ENCODE measurements at regions not wholly inside any gene's neighbourhood (a gene's known extent, or its start where the extent isn't known, plus 50 kb on each side); places are given as distances from the start of the nearest gene placed in this dataset.

- H3K27ac ChIP-seq (ENCODE audit: low read depth in 2 of 2, low read length in 1 of 2), result no peak overlapping the region
- H3K9me2 ChIP-seq, result no peaks in the 10 kb centered on the region
- H3K27me3 ChIP-seq (ENCODE audit: insufficient read depth), result no peaks in the 10 kb centered on the region; the same call in 1 of the 2 replicates
- no peaks in the 10 kb centered on the region for H3K9me3 ChIP-seq
- no peaks in the 10 kb centered on the region for H3K36me3 ChIP-seq (replicated peaks in 1 of 2; ENCODE audit: control insufficient read depth in 1 of 2, insufficient read depth in 2 of 2, low read length in 1 of 2)
- WGBS (ENCODE audit: low lambda C conversion rate), result 51% methylated on average over 7 of the region's 7 CpGs
- peaks cover 4% of the 10 kb centered on the region for H3F3A ChIP-seq (replicated peaks; ENCODE audit: insufficient read depth)
- no peak overlapping the region for H3K4me3 ChIP-seq (ENCODE audit: low read depth in 2 of 2, low read length in 1 of 2)
- DNase-seq, result no peak
- no peak overlapping the region for H3K9ac ChIP-seq
- H2AFZ ChIP-seq (ENCODE audit: low read depth), result no peak overlapping the region
- no peak overlapping the region for H3K4me2 ChIP-seq
- no peaks in the 10 kb centered on the region for H4K20me1 ChIP-seq (ENCODE audit: insufficient read depth)
- CTCF ChIA-PET, result interaction anchor here (1.2 to 1.9 kb wide), 3 partner anchors 11 to 100 kb away, joined by 3 to 7 read pairs (median 4); no protein-coding TSS in a partner anchor
- no peak for TF ChIP-seq RCOR1 (IDR thresholded peaks at IDR 0.05; ENCODE audit: low read length)
- TF ChIP-seq RXRA (IDR thresholded peaks at IDR 0.05; ENCODE audit: borderline replicate concordance, low read depth), result no peak
- no peak for TF ChIP-seq MXI1 (IDR thresholded peaks at IDR 0.05; ENCODE audit: low read depth, low read length)
- TF ChIP-seq IRF3 (IDR thresholded peaks at IDR 0.05; ENCODE audit: low read depth, low read length), result no peak
- TF ChIP-seq USF2 (IDR thresholded peaks at IDR 0.05; ENCODE audit: borderline replicate concordance, low read depth, low read length), result no peak
- no peak for TF ChIP-seq TCF12 (IDR thresholded peaks at IDR 0.05)
- no peak for TF ChIP-seq RAD21 (IDR thresholded peaks at IDR 0.05; ENCODE audit: low read length)
- no peak for TF ChIP-seq JUND (IDR thresholded peaks at IDR 0.05)
- TF ChIP-seq EP300 (IDR thresholded peaks at IDR 0.05; ENCODE audit: borderline replicate concordance in 1 of 2, low read depth in 1 of 2, low read length in 1 of 2), result no peak
- H3K79me2 ChIP-seq (ENCODE audit: insufficient read depth), result no peaks in the 10 kb centered on the region
- no peaks in the 10 kb centered on the region; a peak in 1 of 4 replicates for H3K4me1 ChIP-seq (ENCODE audit: control insufficient read depth in 1 of 2, insufficient read depth in 2 of 2, low read depth in 1 of 2, low read length in 1 of 2)
- POLR2A ChIA-PET, result no interaction called here
Measured at GRCh38 chr12:94775710-94776109, 125.4 kb upstream of the TMCC3 start.

- H3K27ac ChIP-seq (ENCODE audit: low read depth in 2 of 2, low read length in 1 of 2), result no peak overlapping the region
- no peak overlapping the region for H3K4me3 ChIP-seq (ENCODE audit: low read depth in 2 of 2, low read length in 1 of 2)
- no peaks in the 10 kb centered on the region for H3K36me3 ChIP-seq (replicated peaks in 1 of 2; ENCODE audit: control insufficient read depth in 1 of 2, insufficient read depth in 2 of 2, low read length in 1 of 2)
- ChIA-PET CTCF (interaction anchor here (0.6 to 1.0 kb wide), 2 partner anchors 121 to 225 kb away, joined by 3 read pairs; partner anchors contain the start of gene TMCC3), POLR2A (no interaction called here)
- WGBS (ENCODE audit: low lambda C conversion rate), result 65% methylated on average over 5 of the region's 5 CpGs
- H3K27me3 ChIP-seq (ENCODE audit: insufficient read depth), result no peaks in the 10 kb centered on the region; the same call in 1 of the 2 replicates
- no peaks in the 10 kb centered on the region for H3K79me2 ChIP-seq (ENCODE audit: insufficient read depth)
- H3F3A ChIP-seq (replicated peaks; ENCODE audit: insufficient read depth), result no peaks in the 10 kb centered on the region
- no peak overlapping the region for H3K4me2 ChIP-seq
- H3K9me2 ChIP-seq, result no peaks in the 10 kb centered on the region
- peaks cover 0 to 6% of the 10 kb centered on the region in 2 experiments; a peak in 3 of 4 replicates for H3K4me1 ChIP-seq (ENCODE audit: control insufficient read depth in 1 of 2, insufficient read depth in 2 of 2, low read depth in 1 of 2, low read length in 1 of 2)
- H3K9ac ChIP-seq, result no peak overlapping the region
- no peaks in the 10 kb centered on the region for H4K20me1 ChIP-seq (ENCODE audit: insufficient read depth)
- no peak overlapping the region for H2AFZ ChIP-seq (ENCODE audit: low read depth)
- no peak for DNase-seq
- no peaks in the 10 kb centered on the region for H3K9me3 ChIP-seq
- no peak for TF ChIP-seq GATA2 (CRISPR knock-in tag; IDR thresholded peaks at IDR 0.05)
- TF ChIP-seq PBX3 (IDR thresholded peaks at IDR 0.05), result no peak
- no peak for TF ChIP-seq CTCF (IDR thresholded peaks at IDR 0.05)
- TF ChIP-seq FOSL2 (IDR thresholded peaks at IDR 0.05; ENCODE audit: borderline replicate concordance, low read depth), result no peak
- no peak for TF ChIP-seq REST (IDR thresholded peaks at IDR 0.05; ENCODE audit: low read depth, low read length)
- no peak for TF ChIP-seq ELF1 (IDR thresholded peaks at IDR 0.05)
- TF ChIP-seq SIN3A (IDR thresholded peaks at IDR 0.05; ENCODE audit: borderline replicate concordance, low read depth, low read length), result no peak
- TF ChIP-seq GABPA (IDR thresholded peaks at IDR 0.05; ENCODE audit: low read depth), result no peak
- TF ChIP-seq EZH2phosphoT487 (IDR thresholded peaks at IDR 0.05; ENCODE audit: borderline replicate concordance, low read depth), result no peak
- no peak for TF ChIP-seq RXRA (IDR thresholded peaks at IDR 0.05; ENCODE audit: borderline replicate concordance, low read depth)
- TF ChIP-seq RCOR1 (IDR thresholded peaks at IDR 0.05; ENCODE audit: low read length), result no peak
- no peak for TF ChIP-seq MEF2A (IDR thresholded peaks at IDR 0.05; ENCODE audit: borderline replicate concordance, low read depth)
- TF ChIP-seq MXI1 (IDR thresholded peaks at IDR 0.05; ENCODE audit: low read depth, low read length), result no peak
Measured at GRCh38 chr12:94771741-94772140, 121.4 kb upstream of the TMCC3 start.

Measured in SK-N-SH (cell line).